WTC11 (cell line): ENCODE measurements at regions not wholly inside any gene's neighbourhood (a gene's known extent, or its start where the extent isn't known, plus 50 kb on each side); places are given as distances from the start of the nearest gene placed in this dataset.

Experiments
- ATAC-seq: fragments of 200-7000 bp; cut with Tn5 transposase; 2 replicates; pipeline ENCODE4 v1.10.0; 2021; ENCODE audit warnings: mild to moderate bottlenecking, moderate library complexity
- CTCF ChIA-PET: fragments of 300-600 bp; sonication (Branson Sonifier 250); formaldehyde crosslinking; loops from one replicate; lab custom pipeline; 2021; ENCODE audit warnings: antibody characterized with exemption; lab: Charles Lee
- POLR2A ChIA-PET: fragments of 350-600 bp; sonication (Branson Sonifier 250); formaldehyde crosslinking; loops from one replicate; lab custom pipeline; 2021; ENCODE audit warnings: antibody characterized with exemption; lab: Charles Lee
- DNase-seq: peaks from one replicate; pipeline ENCODE4 v3.0.0; 2021; ENCODE audit warnings: low spot score
- H3K27ac Mint-ChIP-seq: 2 replicates; pipeline ENCODE4 v1.8.0; 2021; ENCODE audit warnings: mixed read lengths
- H3K27me3 Mint-ChIP-seq: 2 replicates; pipeline ENCODE4 v1.8.0; 2021; ENCODE audit warnings: low read depth, mild to moderate bottlenecking, moderate library complexity, mixed read lengths
- H3K36me3 Mint-ChIP-seq: 2 replicates; pipeline ENCODE4 v1.8.0; 2021; ENCODE audit warnings: mixed read lengths
- H3K4me1 Mint-ChIP-seq: 2 replicates; pipeline ENCODE4 v1.8.0; 2022; ENCODE audit warnings: mixed read lengths
- H3K4me3 Mint-ChIP-seq: 2 replicates; pipeline ENCODE4 v1.8.0; 2021; ENCODE audit warnings: mild to moderate bottlenecking, moderate library complexity, mixed read lengths
- H3K9me3 Mint-ChIP-seq: 2 replicates; pipeline ENCODE4 v1.8.0; 2021; ENCODE audit warnings: mixed read lengths
- ARID4B ChIP-seq: sonication (generic); formaldehyde crosslinking; IDR thresholded peaks from 2 replicates; pipeline ENCODE4 v1.8.0; 2023; ENCODE audit warnings: missing genetic modification reagents, mild to moderate bottlenecking, borderline replicate concordance
- CREM ChIP-seq: sonication (generic); formaldehyde crosslinking; IDR thresholded peaks from 2 replicates; pipeline ENCODE4 v1.8.1; 2022; ENCODE audit warnings: mild to moderate bottlenecking, missing genetic modification reagents, moderate library complexity
- ERG ChIP-seq: fragments of 250-450 bp; sonication (Bioruptor Pico); IDR thresholded peaks from 2 replicates; pipeline ENCODE4 v1.8.0; 2021; ENCODE audit warnings: mild to moderate bottlenecking
- JUN ChIP-seq: sonication (generic); formaldehyde crosslinking; IDR thresholded peaks from 2 replicates; pipeline ENCODE4 v1.8.0; 2023; ENCODE audit warnings: mild to moderate bottlenecking, missing genetic modification reagents
- KAT7 ChIP-seq: sonication (generic); formaldehyde crosslinking; IDR thresholded peaks from 2 replicates; pipeline ENCODE4 v1.8.1; 2023; ENCODE audit warnings: missing genetic modification reagents, mild to moderate bottlenecking, borderline replicate concordance
- OVOL2 ChIP-seq: fragments of 250-450 bp; sonication (Bioruptor Pico); IDR thresholded peaks from 2 replicates; pipeline ENCODE4 v1.9.0; 2021; ENCODE audit warnings: mild to moderate bottlenecking, borderline replicate concordance
- PREB ChIP-seq: sonication (generic); formaldehyde crosslinking; IDR thresholded peaks from 2 replicates; pipeline ENCODE4 v1.8.1; 2022; ENCODE audit warnings: mild to moderate bottlenecking, missing genetic modification reagents, moderate library complexity, borderline replicate concordance
- RORB ChIP-seq: fragments of 250-450 bp; sonication (Bioruptor Pico); IDR thresholded peaks from 2 replicates; pipeline ENCODE4 v1.9.0; 2021; ENCODE audit warnings: mild to moderate bottlenecking
- SMAD3 ChIP-seq: sonication (generic); formaldehyde crosslinking; IDR thresholded peaks from 2 replicates; pipeline ENCODE4 v1.8.0; 2022; ENCODE audit warnings: missing genetic modification reagents, mild to moderate bottlenecking, borderline replicate concordance
- SMAD4 ChIP-seq: sonication (generic); formaldehyde crosslinking; IDR thresholded peaks from 2 replicates; pipeline ENCODE4 v1.8.0; 2022; ENCODE audit warnings: mild to moderate bottlenecking, missing genetic modification reagents
- STAT6 ChIP-seq: sonication (generic); formaldehyde crosslinking; conservative IDR thresholded peaks from 2 replicates; pipeline ENCODE4 v1.8.1; 2023; ENCODE audit warnings: mild to moderate bottlenecking, low read depth, missing genetic modification reagents, moderate library complexity
- TP53 ChIP-seq: sonication (generic); formaldehyde crosslinking; IDR thresholded peaks from 2 replicates; pipeline ENCODE4 v1.8.1; 2023; ENCODE audit warnings: mild to moderate bottlenecking, missing genetic modification reagents
- ZBTB21 ChIP-seq: sonication (generic); formaldehyde crosslinking; IDR thresholded peaks from 2 replicates; pipeline ENCODE4 v1.8.1; 2023; ENCODE audit warnings: mild to moderate bottlenecking, missing genetic modification reagents, borderline replicate concordance
- ZNF232 ChIP-seq: sonication (generic); formaldehyde crosslinking; IDR thresholded peaks from 2 replicates; pipeline ENCODE4 v1.8.0; 2022; ENCODE audit warnings: mild to moderate bottlenecking, missing genetic modification reagents
- ZNF532 ChIP-seq: fragments of 250-450 bp; sonication (Bioruptor Pico); IDR thresholded peaks from 2 replicates; pipeline ENCODE4 v1.9.0; 2021; ENCODE audit warnings: mild to moderate bottlenecking, borderline replicate concordance

GRCh38 chr20:20765696-20766365 is 53.4 kb upstream of the RALGAPA2 start (continued):
- TF ChIP-seq ZNF532: no peak

- peaks cover 34% of the 10 kb centered on the region for H3K36me3 Mint-ChIP-seq
- H3K27ac Mint-ChIP-seq: no peak overlapping the region
- CTCF ChIA-PET: no interaction called here
- H3K4me1 Mint-ChIP-seq: 0 out of 2 replicates have a peak, but pooled peaks cover 4% of the 10 kb centered on the region
- DNase-seq (no peak), ATAC-seq (no peak)
- POLR2A ChIA-PET: no interaction called here
- no peaks in the 10 kb centered on the region; the same call in 1 of the 2 replicates for H3K27me3 Mint-ChIP-seq
- H3K4me3 Mint-ChIP-seq: no peak overlapping the region
- H3K9me3 Mint-ChIP-seq: peaks cover 43% of the 10 kb centered on the region
- TF ChIP-seq SMAD3 (CRISPR knock-in tag) (no peak), PREB (CRISPR knock-in tag) (no peak), KAT7 (CRISPR knock-in tag) (no peak), STAT6 (CRISPR knock-in tag) (no peak), ZNF232 (CRISPR knock-in tag) (no peak), RORB (CRISPR knock-in tag) (no peak), ZBTB21 (CRISPR knock-in tag) (no peak), SMAD4 (CRISPR knock-in tag) (no peak), OVOL2 (CRISPR knock-in tag) (no peak), ERG (no peak), CREM (no peak), ARID4B (CRISPR knock-in tag) (no peak), TP53 (CRISPR knock-in tag) (no peak), JUN (no peak)
Observed at GRCh38 chr20:20763650-20764049, 51.2 kb upstream of the RALGAPA2 start.
